ENCODE measurements at regions not wholly inside any gene's neighbourhood (a gene's known extent, or its start where the extent isn't known, plus 50 kb on each side); places are given as distances from the start of the nearest gene placed in this dataset.
"Not testable (repeated sequence)": the region's sequence is repeated elsewhere in the genome, so short reads cannot be mapped to it uniquely, and the experiment has no call there.

GRCh38 chr2:4935291-4935690, 756.9 kb upstream of the SOX11 start:
- not testable (repeated sequence) for TF ChIP-seq CTCF (conservative IDR thresholded peaks at IDR 0.05; ENCODE audit: low read length); EZH2phosphoT487 (IDR thresholded peaks at IDR 0.05; ENCODE audit: borderline replicate concordance)
